ENCODE measurements at regions not wholly inside any gene's neighbourhood (a gene's known extent, or its start where the extent isn't known, plus 50 kb on each side); places are given as distances from the start of the nearest gene placed in this dataset.

GRCh38 chr5:82917584-82917983 lies 159.6 kb downstream of the TMEM167A start:
- H3K4me3 ChIP-seq, result no peak overlapping the region
- DNase-seq (ENCODE audit: low spot score in 2 of 2), result no peak
- no peaks in the 10 kb centered on the region for H3K27me3 ChIP-seq
- no peak overlapping the region for H3K27ac ChIP-seq
- intact Hi-C loops (cut with DNase I; ENCODE audit: low total_unique reads), result loop anchor here (10.0 kb wide), 1 partner anchor 363 kb away; no protein-coding TSS in a partner anchor
- H3K4me1 ChIP-seq, result no peaks in the 10 kb centered on the region
- no peaks in the 10 kb centered on the region for H3K36me3 ChIP-seq
- H3K9me3 ChIP-seq, result peaks cover 0 to 14% of the 10 kb centered on the region in 2 donors
- TF ChIP-seq CTCF (IDR thresholded peaks at IDR 0.05), result no peak
- no peak for TF ChIP-seq POLR2AphosphoS5 (IDR thresholded peaks at IDR 0.05)
- no peak for TF ChIP-seq POLR2A (IDR thresholded peaks at IDR 0.05)

GRCh38 chr5:82913971-82914370 lies 163.2 kb downstream of the TMEM167A start:
- Histone ChIP-seq H3K36me3 (no peaks in the 10 kb centered on the region), H3K27ac (no peak overlapping the region), H3K4me3 (no peak overlapping the region), H3K9me3 (peaks cover 0 to 14% of the 10 kb centered on the region in 2 donors), H3K27me3 (no peaks in the 10 kb centered on the region), H3K4me1 (no peaks in the 10 kb centered on the region)
- TF ChIP-seq CTCF (IDR thresholded peaks at IDR 0.05) (no peak), POLR2A (IDR thresholded peaks at IDR 0.05) (no peak), POLR2AphosphoS5 (IDR thresholded peaks at IDR 0.05) (no peak)
- DNase-seq (ENCODE audit: low spot score in 2 of 2), result no peak
- intact Hi-C loops (cut with DNase I; ENCODE audit: low total_unique reads), result loop anchor here (10.0 kb wide), 1 partner anchor 359 kb away; no protein-coding TSS in a partner anchor

GRCh38 chr5:82912462-82912861 lies 164.7 kb downstream of the TMEM167A start:
- TF ChIP-seq CTCF (IDR thresholded peaks at IDR 0.05) (no peak), POLR2AphosphoS5 (IDR thresholded peaks at IDR 0.05) (no peak), POLR2A (IDR thresholded peaks at IDR 0.05) (no peak)
- Histone ChIP-seq H3K27ac (no peak overlapping the region), H3K27me3 (no peaks in the 10 kb centered on the region), H3K36me3 (no peaks in the 10 kb centered on the region), H3K4me3 (no peak overlapping the region), H3K4me1 (no peaks in the 10 kb centered on the region), H3K9me3 (peaks cover 0 to 14% of the 10 kb centered on the region in 2 donors)
- intact Hi-C loops (cut with DNase I; ENCODE audit: low total_unique reads), result loop anchor here (10.0 kb wide), 1 partner anchor 358 kb away; no protein-coding TSS in a partner anchor
- no peak for DNase-seq (ENCODE audit: low spot score in 2 of 2)

- Histone ChIP-seq H3K36me3 (no peaks in the 10 kb centered on the region), H3K27me3 (no peaks in the 10 kb centered on the region), H3K27ac (no peak overlapping the region), H3K4me3 (no peak overlapping the region), H3K9me3 (peaks cover 0 to 14% of the 10 kb centered on the region in 2 donors), H3K4me1 (no peaks in the 10 kb centered on the region)
- TF ChIP-seq POLR2A (IDR thresholded peaks at IDR 0.05) (no peak), CTCF (IDR thresholded peaks at IDR 0.05) (no peak), POLR2AphosphoS5 (IDR thresholded peaks at IDR 0.05) (no peak)
- no peak for DNase-seq (ENCODE audit: low spot score in 2 of 2)
- intact Hi-C loops (cut with DNase I; ENCODE audit: low total_unique reads), result loop anchor here (10.0 kb wide), 1 partner anchor 357 kb away; no protein-coding TSS in a partner anchor
Observed at GRCh38 chr5:82911910-82912309, 165.3 kb downstream of the TMEM167A start.

GRCh38 chr5:82910905-82911304 lies 166.3 kb downstream of the TMEM167A start:
- Histone ChIP-seq H3K27ac (no peak overlapping the region), H3K4me1 (no peaks in the 10 kb centered on the region), H3K36me3 (no peaks in the 10 kb centered on the region), H3K9me3 (peaks cover 0 to 6% of the 10 kb centered on the region in 2 donors), H3K4me3 (no peak overlapping the region), H3K27me3 (no peaks in the 10 kb centered on the region)
- TF ChIP-seq POLR2AphosphoS5 (IDR thresholded peaks at IDR 0.05) (no peak), POLR2A (IDR thresholded peaks at IDR 0.05) (no peak), CTCF (IDR thresholded peaks at IDR 0.05) (no peak)
- intact Hi-C loops (cut with DNase I; ENCODE audit: low total_unique reads), result loop anchor here (10.0 kb wide), 1 partner anchor 356 kb away; no protein-coding TSS in a partner anchor
- no peak for DNase-seq (ENCODE audit: low spot score in 2 of 2)
